GM19239 (cell line): ENCODE measurements at regions not wholly inside any gene's neighbourhood (a gene's known extent, or its start where the extent isn't known, plus 50 kb on each side); places are given as distances from the start of the nearest gene placed in this dataset.

Experiments
- DNase-seq: peaks from one replicate; pipeline ENCODE4 v3.0.0; 2011; ENCODE audit warnings: low spot score; ENCODE audit not compliant: insufficient read length
- FAIRE-seq: peaks from 2 replicates; lab custom pipeline; 2011; peaks lifted over from hg19 to GRCh38; lab: Jason Lieb, UNC

DNA sequence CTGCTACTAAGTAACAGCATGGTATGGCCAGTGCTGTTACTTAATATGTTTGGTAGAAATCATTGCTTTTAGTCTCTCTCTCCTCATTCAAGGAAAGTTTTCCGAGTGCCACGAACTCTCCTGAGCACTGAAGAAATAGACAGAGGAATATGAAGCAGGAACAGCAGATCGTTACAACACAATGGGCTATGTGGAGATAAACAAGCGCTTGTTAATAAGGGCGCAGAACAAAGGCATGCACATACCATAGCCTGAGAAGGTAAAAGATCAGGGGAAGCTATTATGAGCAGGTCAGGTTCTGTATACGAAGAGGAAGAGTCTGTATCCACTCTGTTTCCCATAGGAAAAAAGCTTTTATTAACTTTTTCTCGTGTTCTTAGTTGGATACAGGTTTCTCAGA is 156.2 kb upstream of the CPNE8 start:
- DNase-seq (no peak), FAIRE-seq (no peak)

- no peak for FAIRE-seq
- DNase-seq, result no peak
Observed at GRCh38 chr12:39048395-39048794, 143.0 kb upstream of the CPNE8 start.

- no peak for FAIRE-seq
- no peak for DNase-seq
Observed at GRCh38 chr12:39047539-39048262, 142.3 kb upstream of the CPNE8 start.

DNA sequence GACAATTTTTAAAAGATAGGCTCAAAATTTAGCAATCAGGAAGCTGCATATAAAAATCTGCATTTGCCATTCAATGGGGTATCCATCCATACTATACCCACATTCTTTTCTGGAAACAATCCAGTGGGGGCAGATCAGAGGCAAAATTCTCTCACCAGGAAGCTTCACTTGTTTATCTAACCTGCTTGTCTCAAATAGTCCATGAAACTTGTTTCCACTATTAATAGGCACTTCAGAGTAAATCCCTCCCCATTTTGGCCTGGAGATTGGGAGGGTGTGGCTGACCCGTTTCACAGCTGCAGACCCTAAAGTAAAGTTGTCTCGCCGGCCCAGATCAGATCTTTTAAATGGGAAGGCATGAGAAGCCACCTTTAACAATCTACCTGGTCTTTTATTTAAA is 139.4 kb upstream of the CPNE8 start:
- FAIRE-seq (no peak), DNase-seq (no peak)

- DNase-seq, result no peak
- FAIRE-seq, result no peak
Observed at GRCh38 chr12:39043424-39043822, 138.0 kb upstream of the CPNE8 start.

DNA sequence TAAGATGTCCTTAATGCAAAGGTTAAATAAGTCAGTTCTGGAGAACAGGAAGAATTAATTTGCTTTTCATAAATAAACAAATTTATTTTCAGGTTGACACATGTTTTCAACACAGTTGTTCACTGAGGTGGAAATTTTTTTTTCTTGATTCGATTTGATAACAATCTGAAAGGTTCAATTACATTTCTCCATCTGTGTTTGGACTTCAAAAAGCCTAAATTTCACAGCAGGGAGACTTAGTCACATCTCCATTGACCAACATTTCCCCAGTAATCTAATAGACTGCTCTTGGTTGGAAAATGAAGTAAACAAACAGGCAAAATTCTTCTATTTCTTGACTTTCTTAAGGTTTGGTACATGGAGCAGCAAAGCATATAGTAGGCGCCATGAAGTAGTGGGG is 134.9 kb upstream of the CPNE8 start:
- FAIRE-seq, result no peak
- no peak for DNase-seq

GRCh38 chr12:39037115-39037514 is 131.7 kb upstream of the CPNE8 start:
- DNase-seq (no peak), FAIRE-seq (no peak)

- FAIRE-seq, result no peak
- DNase-seq, result no peak
Observed at GRCh38 chr12:39036105-39036504, 130.7 kb upstream of the CPNE8 start.

GRCh38 chr12:39033782-39034181 is 128.4 kb upstream of the CPNE8 start:
- FAIRE-seq (no peak), DNase-seq (no peak)

DNA sequence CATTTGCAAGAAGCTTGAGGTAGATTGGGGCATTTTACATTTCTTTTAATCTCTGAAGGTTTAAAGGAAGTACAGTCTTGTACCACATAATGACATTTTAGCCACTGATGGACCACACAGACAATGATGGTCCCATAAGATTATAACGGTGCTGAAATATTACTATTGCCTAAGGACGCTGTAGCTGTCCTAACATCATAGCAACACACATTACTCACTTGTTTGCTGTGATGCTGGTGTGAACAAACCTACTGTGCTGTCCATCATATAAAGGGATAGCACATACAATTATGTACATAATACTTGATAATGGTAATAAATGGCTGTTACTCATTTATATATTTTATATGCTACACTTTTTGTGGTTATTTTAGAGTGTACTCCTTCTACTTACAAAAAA is 127.1 kb upstream of the CPNE8 start:
- no peak for FAIRE-seq
- DNase-seq, result no peak

- FAIRE-seq, result no peak
- no peak for DNase-seq
Observed at GRCh38 chr12:39032034-39032433, 126.6 kb upstream of the CPNE8 start.

DNA sequence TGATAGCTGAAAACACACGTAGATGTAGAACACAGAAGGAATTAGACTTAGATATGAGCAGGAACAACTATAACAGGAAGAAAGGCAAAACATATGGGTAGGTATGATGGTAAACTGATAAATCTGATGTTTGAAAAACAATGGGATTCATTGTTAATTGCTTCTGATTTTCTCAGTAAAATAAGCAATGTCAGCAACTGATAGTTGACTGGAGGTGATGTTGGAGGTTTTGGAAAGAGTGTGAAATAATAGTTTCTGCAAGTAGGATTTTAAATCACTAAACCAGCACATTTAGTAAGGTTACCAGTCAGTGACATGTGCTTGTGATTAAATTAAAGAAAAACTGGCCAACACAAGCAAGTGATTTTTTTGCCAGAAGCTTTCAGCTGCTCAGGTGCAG is 123.0 kb upstream of the CPNE8 start:
- no peak for FAIRE-seq
- no peak for DNase-seq

DNA sequence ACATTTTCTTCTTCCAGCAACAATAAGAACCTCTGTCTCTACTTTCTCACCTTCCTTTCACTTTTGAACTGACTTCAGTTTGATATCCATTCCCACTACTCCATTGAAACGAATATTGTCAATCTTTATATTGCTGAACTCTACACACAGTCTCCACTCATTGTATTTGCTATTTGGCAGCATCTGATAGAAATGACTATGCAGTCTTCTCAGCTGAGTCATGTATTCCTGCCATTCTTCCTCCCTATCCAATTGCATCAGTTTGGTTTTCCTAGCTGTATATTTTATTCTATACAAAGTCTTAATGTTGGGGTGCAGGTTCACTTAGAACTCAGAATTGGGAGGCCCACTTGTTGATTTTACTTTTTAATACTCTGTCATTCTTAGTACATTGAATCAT is 107.5 kb upstream of the CPNE8 start:
- FAIRE-seq (no peak), DNase-seq (no peak)

GRCh38 chr12:39011166-39011565 is 105.8 kb upstream of the CPNE8 start:
- DNase-seq (no peak), FAIRE-seq (no peak)

DNA sequence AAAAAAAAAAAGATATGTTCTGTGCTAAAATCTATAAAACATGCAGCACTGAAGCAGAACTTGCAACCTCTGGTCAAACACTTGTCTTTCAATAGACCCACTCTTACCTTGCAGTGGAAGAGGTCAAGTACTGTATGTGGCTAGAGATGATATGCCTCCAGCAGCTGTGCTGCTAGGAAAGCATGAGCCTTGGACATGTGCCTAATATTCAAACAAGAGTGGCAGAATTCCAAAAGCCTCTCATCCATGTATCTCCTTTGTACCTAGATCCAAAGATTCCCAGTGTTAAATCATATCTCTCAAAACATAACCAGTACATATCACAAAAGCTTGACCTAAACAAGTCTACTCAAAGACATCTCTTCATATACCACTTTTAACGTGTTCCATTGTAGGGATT is 105.0 kb upstream of the CPNE8 start:
- no peak for DNase-seq
- FAIRE-seq, result no peak

GRCh38 chr12:39007619-39008018 is 102.2 kb upstream of the CPNE8 start:
- no peak for FAIRE-seq

GRCh38 chr12:39006286-39006685 is 100.9 kb upstream of the CPNE8 start:
- DNase-seq (no peak), FAIRE-seq (no peak)

More at GRCh38 chr12:39007619-39008018, 102.2 kb upstream of the CPNE8 start:
- DNase-seq, result no peak

GRCh38 chr12:39005671-39006070 is 100.3 kb upstream of the CPNE8 start:
- no peak for DNase-seq
- no peak for FAIRE-seq

DNA sequence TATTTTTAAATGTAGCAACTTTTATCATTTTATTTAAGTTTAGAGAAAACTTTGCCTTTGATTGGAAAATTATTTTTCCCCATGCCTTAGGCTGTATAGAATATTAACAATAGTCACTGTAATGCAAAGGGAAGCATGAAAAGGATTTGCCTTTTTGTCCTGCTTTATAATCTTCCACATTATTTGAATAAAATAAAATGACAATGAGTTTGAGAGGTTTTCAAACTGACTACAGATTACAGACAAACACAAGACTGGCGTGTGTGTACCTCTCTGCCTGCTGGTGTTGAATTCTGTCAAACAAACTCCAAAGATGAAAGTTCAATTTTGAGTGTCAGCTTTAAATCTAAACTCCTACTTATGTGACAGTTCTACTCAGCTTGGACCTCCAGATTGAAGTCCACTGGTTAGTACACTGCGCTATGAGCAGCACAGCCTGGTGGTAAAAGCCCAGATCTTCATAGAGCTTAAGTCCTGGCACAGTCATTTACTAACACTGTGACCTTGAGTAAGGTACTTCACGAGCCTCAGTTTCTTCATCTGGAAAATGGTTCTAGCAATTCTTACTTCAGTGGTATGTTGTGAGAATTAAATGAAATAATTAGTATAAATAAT is 98.3 kb upstream of the CPNE8 start:
- no peak for DNase-seq
- FAIRE-seq, result no peak

DNA sequence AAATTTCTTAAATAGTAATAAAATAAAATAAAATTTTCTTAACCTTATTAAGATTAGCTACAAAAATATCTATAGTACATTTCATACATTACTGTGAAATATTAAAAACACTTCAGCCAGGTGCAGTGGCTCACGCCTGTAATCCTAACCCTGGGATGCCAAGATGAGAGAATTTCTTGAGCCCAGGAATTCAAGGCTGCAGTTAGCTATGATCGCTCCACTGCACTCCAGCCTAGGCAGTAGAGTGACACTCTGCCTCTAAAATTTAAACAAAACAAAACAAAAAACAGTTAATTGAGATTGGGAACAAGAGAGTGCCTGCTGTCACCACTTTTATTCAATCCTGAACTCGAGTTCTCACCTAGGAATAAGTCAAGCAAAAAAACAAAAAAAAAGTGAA is 95.0 kb upstream of the CPNE8 start:
- FAIRE-seq, result no peak
- no peak for DNase-seq

DNA sequence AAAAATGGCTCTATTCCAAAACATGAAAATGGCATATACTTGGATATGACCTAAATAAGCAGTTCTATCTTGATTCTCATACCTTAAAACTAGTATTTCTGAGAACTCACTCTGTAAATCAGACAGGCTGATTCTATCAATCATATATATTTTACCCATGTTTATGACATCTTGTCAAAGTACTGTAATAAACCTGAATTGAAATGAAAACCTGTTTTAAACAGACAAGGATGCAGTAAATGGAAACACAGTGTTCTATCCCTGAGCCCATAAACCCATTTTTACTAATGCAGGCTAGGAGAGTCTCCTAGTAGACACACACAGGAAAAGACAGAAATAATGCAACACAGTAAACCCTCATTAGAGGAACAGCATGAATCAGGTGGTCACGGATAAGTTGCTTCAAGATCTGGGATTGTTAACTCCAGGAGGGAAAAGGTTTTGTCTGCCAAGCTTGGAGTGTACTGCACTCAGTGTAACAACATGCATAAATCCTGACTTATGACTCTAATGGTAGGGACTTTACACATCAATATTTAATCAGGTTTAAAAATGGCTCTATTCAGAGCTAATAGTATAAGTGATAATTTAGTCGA is 93.6 kb upstream of the CPNE8 start:
- FAIRE-seq, result no peak
- DNase-seq, result no peak

DNA sequence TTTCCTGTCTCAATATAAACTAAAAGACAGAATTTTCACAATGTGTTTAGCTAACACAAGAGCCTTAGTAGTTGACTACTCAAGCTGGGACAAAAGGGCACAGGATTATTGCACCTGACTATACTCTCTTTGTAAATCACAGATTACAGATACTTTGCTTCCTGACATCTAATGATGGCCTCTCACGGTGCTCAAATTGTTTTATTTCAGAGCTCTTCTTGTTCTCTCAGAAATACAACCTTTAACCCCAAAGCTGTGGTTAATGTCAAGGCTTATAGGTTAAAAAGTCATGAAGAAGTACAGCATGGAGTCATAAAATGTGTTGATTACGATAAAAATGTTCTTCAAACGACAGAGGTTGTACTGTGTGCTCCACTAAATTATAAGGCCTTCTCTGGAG is 89.9 kb upstream of the CPNE8 start:
- DNase-seq (no peak), FAIRE-seq (no peak)
